HG02981 (cell line): ENCODE measurements at regions not wholly inside any gene's neighbourhood (a gene's known extent, or its start where the extent isn't known, plus 50 kb on each side); places are given as distances from the start of the nearest gene placed in this dataset.

Source experiments
- ATAC-seq: cut with Tn5 transposase; IDR thresholded peaks from one replicate; pipeline ENCODE4 v1.9.1; 2021; ENCODE audit warnings: mild to moderate bottlenecking, moderate library complexity; ENCODE audit not compliant: unreplicated experiment

- no peak for ATAC-seq
Observed at GRCh38 chr5:60209146-60209840, 315.8 kb upstream of the PDE4D start.

GRCh38 chr5:60208716-60209115 lies 315.2 kb upstream of the PDE4D start:
- ATAC-seq, result no peak

- ATAC-seq, result peak; percentile 89
Observed at GRCh38 chr5:60207040-60207439, 313.5 kb upstream of the PDE4D start.

DNA sequence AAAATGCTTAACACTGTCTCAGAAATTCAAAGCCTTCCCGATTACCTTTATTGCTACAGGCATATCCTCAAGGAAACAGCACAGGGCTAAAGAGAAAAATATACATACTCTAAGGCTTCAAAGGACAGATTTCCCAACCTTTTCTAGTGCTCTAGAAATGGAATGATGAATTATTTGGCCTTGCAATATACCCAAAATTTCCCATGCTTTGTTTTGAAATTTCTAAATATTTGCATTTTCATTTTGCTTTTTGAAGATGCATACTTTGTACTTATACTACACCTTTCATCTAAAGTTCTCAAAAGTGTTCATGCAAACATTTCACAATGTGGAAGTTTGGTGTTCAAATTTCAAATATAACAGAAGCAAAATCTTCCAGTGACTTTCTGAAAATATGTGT lies 312.7 kb upstream of the PDE4D start:
- no peak for ATAC-seq

GRCh38 chr5:60205071-60205470 lies 311.5 kb upstream of the PDE4D start:
- no peak for ATAC-seq

- ATAC-seq, result no peak
Observed at GRCh38 chr5:60196385-60197113, 303.0 kb upstream of the PDE4D start.

- no peak for ATAC-seq
Observed at GRCh38 chr5:60195551-60195950, 302.0 kb upstream of the PDE4D start.

DNA sequence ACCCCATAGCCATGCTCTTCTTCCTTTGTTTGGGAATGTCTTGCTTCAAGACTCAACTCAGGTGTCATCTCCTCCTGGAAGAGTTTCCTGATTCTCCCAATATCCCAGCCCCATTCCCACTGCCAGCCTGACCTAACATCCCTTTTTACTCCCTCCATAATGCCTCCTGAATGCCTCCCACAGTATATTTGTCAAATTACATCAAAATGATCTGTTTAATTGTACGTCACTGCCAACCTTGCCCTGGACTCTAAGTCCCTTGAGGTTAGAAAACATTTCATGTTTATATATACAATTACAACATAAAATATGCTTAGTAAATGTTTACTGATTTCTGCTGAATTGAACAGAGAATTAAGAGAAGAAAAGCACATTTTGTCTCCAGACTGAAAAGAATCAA lies 301.6 kb upstream of the PDE4D start:
- no peak for ATAC-seq

- no peak for ATAC-seq
Observed at GRCh38 chr5:60185231-60186099, 291.9 kb upstream of the PDE4D start.

DNA sequence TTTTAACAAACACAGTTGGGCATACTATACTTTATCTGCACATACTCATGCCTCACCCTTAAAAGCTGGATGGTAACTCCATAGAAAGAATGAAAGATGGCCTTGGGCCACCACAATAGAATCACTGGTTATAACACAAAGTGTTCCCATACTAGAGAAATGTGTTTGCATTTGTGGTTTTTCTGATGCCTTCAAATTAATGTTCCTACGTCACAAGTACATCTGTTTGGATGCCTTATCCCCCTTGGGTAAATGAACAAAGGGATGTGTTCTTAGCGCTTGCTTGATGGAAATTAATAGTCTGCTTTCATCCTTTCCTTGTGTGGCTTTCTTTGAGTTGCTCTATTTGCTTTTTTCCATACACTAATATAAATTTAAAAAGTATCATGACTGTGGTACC lies 291.1 kb upstream of the PDE4D start:
- no peak for ATAC-seq

DNA sequence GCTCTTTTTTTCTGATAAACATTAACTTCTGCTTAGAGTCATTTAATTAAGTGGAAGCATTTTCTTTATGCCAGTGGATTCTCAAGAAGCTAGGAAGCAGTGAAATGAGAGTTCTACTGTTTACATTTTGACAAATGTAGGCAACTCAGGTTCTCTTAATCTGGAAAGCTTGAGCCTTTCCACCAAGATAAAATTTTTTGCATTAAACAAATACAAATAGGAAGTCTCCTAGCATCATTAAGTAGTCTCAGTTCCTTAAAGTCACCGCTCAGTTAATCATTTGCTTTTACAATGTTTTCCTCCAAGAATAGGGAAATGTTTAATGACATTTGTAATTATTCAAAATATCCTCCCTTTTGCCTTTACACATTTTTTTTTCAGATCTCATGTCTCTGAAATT lies 290.4 kb upstream of the PDE4D start:
- peak; percentile 64 for ATAC-seq

GRCh38 chr5:60178101-60178500 lies 284.6 kb upstream of the PDE4D start:
- no peak for ATAC-seq

DNA sequence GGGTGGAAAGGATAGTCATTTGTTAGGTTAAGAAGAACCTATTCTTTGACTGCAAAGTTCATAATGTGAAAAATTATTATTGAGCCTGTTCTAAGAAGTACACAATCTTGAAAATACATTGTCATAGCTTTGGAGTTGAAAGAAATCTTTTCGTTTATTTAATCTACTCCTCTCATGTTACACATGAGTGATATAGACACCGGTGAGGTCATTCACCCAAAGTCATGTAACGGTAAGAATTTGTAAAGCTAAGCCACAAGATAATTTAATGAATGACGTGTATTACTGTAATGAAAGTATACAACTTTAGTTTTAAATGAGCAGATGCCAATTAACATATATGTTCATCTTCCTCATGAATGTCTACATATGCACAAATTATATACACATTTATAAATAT lies 284.1 kb upstream of the PDE4D start:
- no peak for ATAC-seq

GRCh38 chr5:60173667-60174066 lies 280.1 kb upstream of the PDE4D start:
- no peak for ATAC-seq

- ATAC-seq, result no peak
Observed at GRCh38 chr5:60163762-60164161, 270.2 kb upstream of the PDE4D start.

GRCh38 chr5:60162441-60162840 lies 268.9 kb upstream of the PDE4D start:
- no peak for ATAC-seq

GRCh38 chr5:60161340-60161934 lies 267.9 kb upstream of the PDE4D start:
- peak; percentile 84 for ATAC-seq

GRCh38 chr5:60149081-60149480 lies 255.6 kb upstream of the PDE4D start:
- no peak for ATAC-seq

- no peak for ATAC-seq
Observed at GRCh38 chr5:60148366-60148765, 254.8 kb upstream of the PDE4D start.

DNA sequence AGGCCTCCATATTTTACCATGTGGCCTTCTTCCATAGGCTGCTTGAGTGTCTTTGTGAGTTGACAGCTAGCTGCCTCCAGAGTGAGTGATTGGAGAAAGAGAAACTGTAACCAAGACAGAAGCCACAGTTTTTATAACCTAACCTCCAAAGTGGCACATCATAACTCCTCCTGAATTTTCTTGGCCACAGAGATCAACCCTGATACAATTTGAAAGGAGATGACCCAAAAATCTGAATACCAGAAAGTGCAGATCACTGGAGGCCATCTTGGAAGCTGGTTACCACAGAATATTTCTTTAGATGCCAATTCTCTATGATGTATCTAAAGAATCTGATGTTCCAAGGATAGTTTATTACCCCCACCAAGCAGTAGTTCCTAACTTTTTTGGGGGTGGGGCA lies 254.3 kb upstream of the PDE4D start:
- no peak for ATAC-seq

DNA sequence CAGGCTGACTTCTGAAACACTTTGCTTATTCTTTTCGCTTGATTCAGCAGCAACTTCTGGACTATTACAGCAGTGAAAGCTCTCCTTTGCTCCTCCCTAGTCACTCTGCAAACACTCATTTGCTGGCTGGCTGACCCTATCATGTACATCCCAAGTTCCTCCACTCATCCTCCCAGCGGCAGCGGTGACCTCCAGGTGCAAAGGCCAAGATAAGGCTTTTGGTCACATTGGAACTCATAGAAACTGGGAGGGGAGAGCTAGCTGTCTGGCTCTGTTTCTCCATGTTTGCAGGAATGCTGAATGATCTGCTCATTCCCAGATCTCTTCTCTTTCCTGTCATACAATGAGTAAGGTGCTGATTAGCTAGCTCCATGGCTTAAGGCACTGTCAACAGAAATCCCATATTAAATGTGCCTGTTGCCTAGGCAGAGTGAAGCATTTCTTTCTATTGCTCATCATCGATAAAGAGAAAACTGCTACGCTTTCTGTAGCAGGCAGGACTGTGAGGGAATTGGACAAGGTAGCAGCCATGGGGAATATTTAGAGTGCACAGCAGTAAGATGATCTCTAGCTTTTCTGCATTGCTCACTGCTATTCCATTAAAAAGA lies 250.5 kb upstream of the PDE4D start:
- ATAC-seq, result no peak
